Activated T-helper 1 cell treated with anti-CD3 and anti-CD28 coated beads, Interleukin-12 subunit alpha, Interleukin-12 subunit beta, Interleukin-2, Interleukin-4 antibody, amounts not matched to agents 30 ng/mL and 10 ng/mL and 1 ng/mL, durations not matched to agents 14 hours and 24 hours and 36 hours (primary cell): ENCODE measurements at regions not wholly inside any gene's neighbourhood (a gene's known extent, or its start where the extent isn't known, plus 50 kb on each side); places are given as distances from the start of the nearest gene placed in this dataset.

Experiments used
- DNase-seq: peaks from one replicate; pipeline ENCODE4 v3.0.0; 2021; ENCODE audit warnings: low spot score
- H3K27ac Mint-ChIP-seq: one replicate; pipeline ENCODE4 v1.8.0; 2021; ENCODE audit warnings: mild to moderate bottlenecking, mixed read lengths
- H3K27me3 Mint-ChIP-seq: one replicate; pipeline ENCODE4 v1.8.0; 2022; ENCODE audit warnings: mild to moderate bottlenecking, moderate library complexity, mixed read lengths; ENCODE audit not compliant: insufficient read depth
- H3K36me3 Mint-ChIP-seq: one replicate; pipeline ENCODE4 v1.8.0; 2021; ENCODE audit warnings: low read depth, mixed read lengths
- H3K4me1 Mint-ChIP-seq: one replicate; pipeline ENCODE4 v1.8.0; 2021; ENCODE audit warnings: low read depth, mixed read lengths
- H3K4me3 Mint-ChIP-seq: one replicate; pipeline ENCODE4 v1.8.0; 2021; ENCODE audit warnings: mild to moderate bottlenecking, moderate library complexity, mixed read lengths
- H3K9me3 Mint-ChIP-seq: one replicate; pipeline ENCODE4 v1.8.0; 2021; ENCODE audit warnings: mixed read lengths
- intact Hi-C: fragments of 100-400 bp; cut with micrococcal nuclease; formaldehyde crosslinking; loops from one replicate; pipeline ENCODE4 v1.15.1; 2024

- Mint-ChIP-seq H3K4me3 (no peak overlapping the region), H3K27ac (no peak overlapping the region), H3K9me3 (no peaks in the 10 kb centered on the region), H3K36me3 (no peaks in the 10 kb centered on the region), H3K27me3 (peaks cover 2% of the 10 kb centered on the region), H3K4me1 (no peaks in the 10 kb centered on the region)
- intact Hi-C loops = no loop called here
- no peak for DNase-seq
Observed at GRCh38 chr4:182170417-182170935, 72.7 kb upstream of the TENM3 start.

DNA sequence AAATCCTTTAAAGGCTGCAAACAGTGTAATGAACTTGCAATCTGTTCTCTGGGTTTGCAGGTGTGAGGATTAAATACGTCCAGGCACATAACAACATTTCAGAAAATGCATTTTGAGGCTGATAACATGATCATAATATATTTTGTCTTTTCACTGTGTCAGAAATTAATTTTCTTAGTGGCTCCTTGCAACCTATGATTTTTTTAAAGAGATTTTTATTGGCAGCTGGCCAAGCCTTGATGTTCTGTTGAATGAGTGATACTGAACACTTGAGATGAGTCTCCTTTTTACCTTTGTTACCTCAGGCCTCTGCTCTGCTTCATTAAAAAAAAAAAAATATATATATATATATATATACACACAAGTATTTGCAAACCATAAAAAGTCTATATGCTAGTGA lies 68.2 kb upstream of the TENM3 start:
- Mint-ChIP-seq H3K27ac (no peak overlapping the region), H3K9me3 (no peaks in the 10 kb centered on the region), H3K36me3 (no peaks in the 10 kb centered on the region), H3K27me3 (no peaks in the 10 kb centered on the region), H3K4me3 (no peak overlapping the region), H3K4me1 (no peaks in the 10 kb centered on the region)
- no peak for DNase-seq
- intact Hi-C loops = no loop called here

DNA sequence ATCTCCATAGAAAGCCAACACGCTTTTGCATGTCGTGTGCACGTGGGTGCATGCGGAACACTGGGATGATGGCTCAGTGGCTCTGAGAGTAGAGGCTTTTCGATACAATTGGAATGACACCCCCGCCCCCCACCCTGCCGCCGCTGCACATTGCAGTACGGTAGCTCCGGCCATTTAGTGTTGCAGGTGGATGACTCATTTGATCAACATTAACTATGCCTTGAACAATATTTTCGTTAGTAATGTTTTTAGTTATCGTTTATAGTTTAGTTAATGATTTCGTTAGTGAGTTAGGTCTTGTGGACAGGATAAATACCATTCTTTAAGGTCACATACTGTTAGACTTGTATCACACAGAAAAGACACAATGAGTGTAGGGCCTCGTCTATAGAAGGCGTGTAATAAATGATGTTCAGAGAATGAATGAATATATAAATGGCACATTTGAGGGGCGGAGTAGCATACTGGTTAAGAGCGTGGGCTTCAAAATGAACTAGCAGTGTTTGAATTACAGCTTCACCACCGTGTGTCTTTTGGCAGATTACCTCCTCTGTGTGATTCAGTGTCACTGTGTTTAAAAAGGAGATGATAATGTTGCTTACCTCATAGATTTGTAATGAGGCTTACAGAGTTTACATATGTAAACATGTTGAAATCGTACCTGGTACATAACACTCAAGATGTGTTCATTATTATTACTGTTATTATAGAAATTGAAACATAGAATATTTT lies 67.2 kb upstream of the TENM3 start:
- intact Hi-C loops = no loop called here
- no peak overlapping the region for H3K4me3 Mint-ChIP-seq

DNA sequence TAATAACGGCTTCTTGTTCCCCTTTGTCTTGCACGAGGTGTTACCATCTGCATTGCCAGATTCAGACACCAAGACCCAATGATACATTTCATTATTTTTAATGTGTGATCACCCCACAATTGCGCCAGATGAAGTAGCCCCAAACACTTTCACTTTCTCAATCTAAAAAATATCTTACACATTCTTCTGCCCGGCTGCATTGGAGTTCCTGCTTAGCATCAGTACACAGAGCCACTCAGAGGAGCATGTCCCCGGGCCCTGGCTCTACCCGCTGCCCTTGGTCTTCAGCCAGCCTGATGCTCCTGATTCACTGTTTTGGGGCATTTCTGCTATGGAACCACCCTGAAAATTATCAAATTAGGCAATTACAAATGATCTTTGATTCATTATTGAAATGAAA lies 66.0 kb upstream of the TENM3 start:
- Mint-ChIP-seq H3K9me3 (no peaks in the 10 kb centered on the region), H3K4me1 (no peaks in the 10 kb centered on the region), H3K27ac (no peak overlapping the region), H3K27me3 (no peaks in the 10 kb centered on the region), H3K36me3 (no peaks in the 10 kb centered on the region), H3K4me3 (no peak overlapping the region)
- intact Hi-C loops = no loop called here
- DNase-seq = no peak

More for the DNA sequence above, 67.2 kb upstream of the TENM3 start:
- no peaks in the 10 kb centered on the region for H3K4me1 Mint-ChIP-seq
- H3K27me3 Mint-ChIP-seq = no peaks in the 10 kb centered on the region
- DNase-seq = no peak
- no peaks in the 10 kb centered on the region for H3K36me3 Mint-ChIP-seq
- no peaks in the 10 kb centered on the region for H3K9me3 Mint-ChIP-seq
- no peak overlapping the region for H3K27ac Mint-ChIP-seq

DNA sequence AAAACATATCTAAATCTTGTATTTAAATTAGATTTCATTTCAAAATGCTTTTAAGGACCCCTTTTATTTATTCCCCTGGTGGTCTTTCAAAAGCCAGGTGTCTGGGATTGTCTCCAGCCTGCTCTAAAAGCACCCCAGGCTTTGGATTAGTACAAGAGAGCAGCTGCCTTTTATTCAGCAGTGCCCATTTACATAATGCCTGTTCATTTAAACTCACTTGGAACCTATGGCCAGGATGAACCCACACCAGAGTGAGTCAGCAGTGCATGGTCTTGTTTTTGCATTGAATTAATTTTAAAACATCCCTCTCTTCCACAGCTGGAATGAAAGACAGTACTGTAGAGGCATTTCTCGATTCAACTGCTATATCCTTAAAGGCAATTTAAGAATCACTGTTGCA lies 64.1 kb upstream of the TENM3 start:
- DNase-seq = no peak
- no peaks in the 10 kb centered on the region for H3K27me3 Mint-ChIP-seq
- no peaks in the 10 kb centered on the region for H3K9me3 Mint-ChIP-seq
- H3K4me1 Mint-ChIP-seq = no peaks in the 10 kb centered on the region
- no peaks in the 10 kb centered on the region for H3K36me3 Mint-ChIP-seq
- H3K27ac Mint-ChIP-seq = no peak overlapping the region
- intact Hi-C loops = no loop called here
- H3K4me3 Mint-ChIP-seq = no peak overlapping the region

GRCh38 chr4:182179751-182180150 lies 63.5 kb upstream of the TENM3 start:
- Mint-ChIP-seq H3K27ac (no peak overlapping the region), H3K9me3 (no peaks in the 10 kb centered on the region), H3K36me3 (no peaks in the 10 kb centered on the region), H3K4me1 (no peaks in the 10 kb centered on the region), H3K4me3 (no peak overlapping the region), H3K27me3 (no peaks in the 10 kb centered on the region)
- intact Hi-C loops = no loop called here
- DNase-seq = no peak

DNA sequence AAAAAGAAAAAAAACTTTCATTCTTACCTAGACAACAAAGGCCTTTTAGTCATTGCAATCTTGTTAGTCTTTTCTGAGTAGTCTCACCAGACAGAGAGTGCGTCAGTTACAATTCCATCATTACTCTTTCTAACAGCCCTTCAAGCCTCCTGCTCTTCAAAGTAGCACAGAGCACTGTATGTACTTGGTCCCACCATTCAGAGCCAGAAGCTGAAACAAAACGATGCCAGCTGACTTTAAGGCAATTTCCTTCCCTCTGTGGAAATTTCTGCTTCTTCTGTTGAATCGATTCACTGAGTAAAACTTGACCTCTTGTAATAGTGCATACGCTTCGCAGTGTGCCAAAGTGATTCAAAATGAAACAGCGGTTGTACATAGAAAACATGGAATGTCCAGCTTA lies 57.7 kb upstream of the TENM3 start:
- H3K27me3 Mint-ChIP-seq = no peaks in the 10 kb centered on the region
- H3K27ac Mint-ChIP-seq = no peak overlapping the region

DNA sequence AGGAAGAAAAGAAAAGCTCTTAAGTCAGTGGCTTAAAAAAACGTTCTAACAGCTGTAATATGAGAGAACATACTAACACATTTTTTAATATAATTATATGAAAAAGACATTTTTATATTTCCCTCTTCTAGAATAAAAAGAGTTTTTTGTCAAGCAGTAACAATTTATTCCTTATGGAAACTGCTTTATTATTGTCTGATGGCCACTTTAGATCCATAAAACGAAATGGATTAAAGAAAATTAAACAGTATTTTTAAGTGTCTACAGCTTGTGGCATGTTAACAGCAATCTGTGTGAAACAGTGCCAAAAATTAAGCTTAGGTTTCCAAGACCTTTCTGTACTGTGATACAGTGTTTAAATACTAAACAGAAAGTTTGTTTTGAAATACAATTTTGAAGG lies 55.5 kb upstream of the TENM3 start:
- no peak overlapping the region for H3K27ac Mint-ChIP-seq
- no peaks in the 10 kb centered on the region for H3K4me1 Mint-ChIP-seq
- no peaks in the 10 kb centered on the region for H3K36me3 Mint-ChIP-seq
- intact Hi-C loops = no loop called here
- no peak overlapping the region for H3K4me3 Mint-ChIP-seq
- no peaks in the 10 kb centered on the region for H3K27me3 Mint-ChIP-seq
- DNase-seq = no peak
- H3K9me3 Mint-ChIP-seq = no peaks in the 10 kb centered on the region

More for the DNA sequence above, 57.7 kb upstream of the TENM3 start:
- Mint-ChIP-seq H3K36me3 (no peaks in the 10 kb centered on the region), H3K9me3 (no peaks in the 10 kb centered on the region), H3K4me1 (no peaks in the 10 kb centered on the region), H3K4me3 (no peak overlapping the region)
- intact Hi-C loops = no loop called here
- DNase-seq = no peak

DNA sequence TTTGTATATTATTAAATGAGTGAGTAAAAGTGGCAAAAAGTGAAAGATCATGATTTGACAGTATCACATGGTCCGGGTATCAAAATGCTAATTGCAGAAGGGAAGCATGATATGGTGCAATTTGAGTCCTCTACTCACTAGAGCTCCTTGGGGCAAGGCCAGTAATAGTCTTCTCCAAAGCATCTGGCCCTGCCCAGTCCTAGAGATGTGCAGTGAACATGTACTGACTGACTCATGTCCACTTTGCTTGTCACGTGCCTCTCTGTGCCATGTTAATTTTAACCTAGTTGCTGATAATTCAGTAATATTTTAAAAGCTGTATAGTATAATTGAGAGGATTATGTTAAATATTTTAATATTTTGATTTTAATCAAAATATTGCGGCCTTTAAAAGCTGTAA lies 54.6 kb upstream of the TENM3 start:
- intact Hi-C loops = no loop called here
- H3K27ac Mint-ChIP-seq = no peak overlapping the region
- H3K4me3 Mint-ChIP-seq = no peak overlapping the region
- no peak for DNase-seq
- H3K4me1 Mint-ChIP-seq = no peaks in the 10 kb centered on the region
- no peaks in the 10 kb centered on the region for H3K27me3 Mint-ChIP-seq
- no peaks in the 10 kb centered on the region for H3K36me3 Mint-ChIP-seq
- no peaks in the 10 kb centered on the region for H3K9me3 Mint-ChIP-seq

GRCh38 chr4:182189103-182189878 lies 53.9 kb upstream of the TENM3 start:
- DNase-seq = no peak
- intact Hi-C loops = no loop called here

DNA sequence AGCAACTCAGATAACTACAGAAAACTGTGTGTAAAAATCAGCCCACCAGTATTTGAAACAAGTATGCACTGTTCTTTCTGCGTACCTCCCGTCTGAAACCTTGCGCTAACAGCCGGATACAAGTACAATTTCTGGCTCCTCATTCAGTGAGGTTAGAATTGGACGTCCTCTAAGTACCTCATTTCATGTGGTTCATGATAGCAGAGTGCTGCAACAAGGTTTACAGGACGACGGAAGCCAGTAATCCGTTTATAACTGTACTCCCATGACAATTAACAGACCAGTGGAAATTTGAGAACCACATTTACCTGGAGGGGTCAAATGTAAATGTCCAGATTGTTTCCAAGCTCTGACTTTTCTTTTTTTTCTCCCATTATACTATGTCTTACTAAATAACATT lies 52.9 kb upstream of the TENM3 start:
- Mint-ChIP-seq H3K4me1 (no peaks in the 10 kb centered on the region), H3K27ac (no peak overlapping the region), H3K4me3 (no peak overlapping the region)

More at GRCh38 chr4:182189103-182189878, 53.9 kb upstream of the TENM3 start:
- Mint-ChIP-seq H3K9me3 (no peaks in the 10 kb centered on the region), H3K4me1 (no peaks in the 10 kb centered on the region), H3K4me3 (no peak overlapping the region), H3K27ac (no peak overlapping the region), H3K27me3 (no peaks in the 10 kb centered on the region), H3K36me3 (no peaks in the 10 kb centered on the region)

GRCh38 chr4:182192511-182193181 lies 50.6 kb upstream of the TENM3 start:
- DNase-seq = no peak
- H3K9me3 Mint-ChIP-seq = no peaks in the 10 kb centered on the region
- H3K4me1 Mint-ChIP-seq = no peaks in the 10 kb centered on the region
- H3K4me3 Mint-ChIP-seq = no peak overlapping the region
- no peaks in the 10 kb centered on the region for H3K27me3 Mint-ChIP-seq
- H3K36me3 Mint-ChIP-seq = no peaks in the 10 kb centered on the region
- no peak overlapping the region for H3K27ac Mint-ChIP-seq
- intact Hi-C loops = no loop called here

More for the DNA sequence above, 52.9 kb upstream of the TENM3 start:
- no peak for DNase-seq
- Mint-ChIP-seq H3K36me3 (no peaks in the 10 kb centered on the region), H3K27me3 (no peaks in the 10 kb centered on the region), H3K9me3 (no peaks in the 10 kb centered on the region)
- intact Hi-C loops = no loop called here

DNA sequence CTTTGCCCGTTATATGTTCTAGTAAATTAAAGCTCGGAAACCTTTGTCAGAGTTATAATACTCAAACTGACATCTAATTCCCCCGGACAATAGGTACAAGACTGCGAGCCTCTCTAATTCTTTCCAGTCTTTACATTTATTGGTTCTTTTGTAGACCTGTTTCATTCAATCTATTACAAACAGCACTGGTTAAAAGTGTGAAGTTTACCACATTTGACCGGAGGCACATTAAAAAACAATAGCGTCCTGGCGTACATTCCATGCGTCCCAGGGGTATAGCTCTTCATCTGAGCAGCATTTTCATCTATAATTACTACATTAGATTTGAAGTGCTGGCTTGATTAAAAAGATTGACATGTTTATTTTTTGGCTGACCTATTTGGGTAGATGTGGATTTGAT lies 49.9 kb upstream of the TENM3 start:
- no peak for DNase-seq

More for the DNA sequence above, 49.9 kb upstream of the TENM3 start:
- Mint-ChIP-seq H3K4me3 (no peak overlapping the region), H3K27ac (no peak overlapping the region), H3K36me3 (no peaks in the 10 kb centered on the region), H3K27me3 (no peaks in the 10 kb centered on the region), H3K4me1 (no peaks in the 10 kb centered on the region), H3K9me3 (no peaks in the 10 kb centered on the region)
- intact Hi-C loops = no loop called here
